ENCODE measurements at regions not wholly inside any gene's neighbourhood (a gene's known extent, or its start where the extent isn't known, plus 50 kb on each side); places are given as distances from the start of the nearest gene placed in this dataset.
A peak's percentile ranks its signal among the peaks of the same experiment; 100 is the strongest.

GRCh38 chr1:218558271-218558810 lies 213.2 kb downstream of the TGFB2 start:
- ChIA-PET POLR2A (no interaction called here), CTCF (interaction anchor here (0.6 kb wide), 1 partner anchor 12 kb away, joined by 3 read pairs; no protein-coding TSS in a partner anchor)
- peak overlapping the region; percentile 81 to 87 for H3K27ac ChIP-seq
- no peak for ATAC-seq
- WGBS (ENCODE audit: missing lambda C conversion rate), result 85% methylated on average over 3 of the region's 3 CpGs
- TF ChIP-seq JUN (IDR thresholded peaks at IDR 0.05) (no peak), MAZ (IDR thresholded peaks at IDR 0.05; ENCODE audit: borderline replicate concordance, low read depth, low read length) (no peak), KDM5A (IDR thresholded peaks at IDR 0.05) (no peak), PHF8 (IDR thresholded peaks at IDR 0.05; ENCODE audit: borderline replicate concordance, low read depth) (no peak), TFCP2L1 (CRISPR knock-in tag; IDR thresholded peaks at IDR 0.05) (no peak), FOXS1 (CRISPR knock-in tag; IDR thresholded peaks at IDR 0.05) (no peak), E2F6 (IDR thresholded peaks at IDR 0.05; ENCODE audit: borderline replicate concordance, low read depth) (no peak), FOSL2 (IDR thresholded peaks at IDR 0.05) (no peak), FOSL2 (CRISPR knock-in tag; IDR thresholded peaks at IDR 0.05) (no peak), HOXA7 (CRISPR knock-in tag; IDR thresholded peaks at IDR 0.05) (no peak), HES2 (IDR thresholded peaks at IDR 0.05) (no peak), EHF (CRISPR knock-in tag; IDR thresholded peaks at IDR 0.05) (no peak), KDM1A (IDR thresholded peaks at IDR 0.05; ENCODE audit: low read depth) (no peak), CEBPB (IDR thresholded peaks at IDR 0.05) (no peak), ZNF302 (CRISPR knock-in tag; IDR thresholded peaks at IDR 0.05) (no peak), FOSB (CRISPR knock-in tag; IDR thresholded peaks at IDR 0.05) (no peak)
- DNase-seq (ENCODE audit: low read depth in 1 of 2, low spot score in 1 of 2), result no peak
- H3K4me1 ChIP-seq, result peaks cover 32% of the 10 kb centered on the region
- FAIRE-seq, result peak; percentile 56
- H3K9me3 ChIP-seq, result peaks cover 5% of the 10 kb centered on the region; the same call in 1 of the 3 replicates
- peak overlapping the region; percentile 64 for H3K4me2 ChIP-seq
- no peak overlapping the region for H3K4me3 ChIP-seq

- CTCF ChIA-PET, result no interaction called here
- FAIRE-seq, result no peak
Measured at GRCh38 chr1:218565377-218565776, 220.2 kb downstream of the TGFB2 start.

More at GRCh38 chr1:218565377-218565776, 220.2 kb downstream of the TGFB2 start:
- POLR2A ChIA-PET, result no interaction called here
- ATAC-seq (no peak), DNase-seq (ENCODE audit: low read depth in 1 of 2, low spot score in 1 of 2) (no peak)
- no peaks in the 10 kb centered on the region for H3K9me3 ChIP-seq
- H3K4me2 ChIP-seq, result no peak overlapping the region
- H3K27ac ChIP-seq, result peak overlapping the region in 1 of 2 experiments; percentile 62; a peak in 3 of 6 replicates
- TF ChIP-seq RCOR1 (IDR thresholded peaks at IDR 0.05; ENCODE audit: low read depth, low read length), result no peak
- TF ChIP-seq CEBPB (IDR thresholded peaks at IDR 0.05), result no peak
- TF ChIP-seq JUN (IDR thresholded peaks at IDR 0.05), result no peak
- TF ChIP-seq CHD2 (IDR thresholded peaks at IDR 0.05; ENCODE audit: low read length, partially characterized antibody), result no peak
- no peak for TF ChIP-seq KDM1A (IDR thresholded peaks at IDR 0.05; ENCODE audit: low read depth)
- TF ChIP-seq CBX8 (IDR thresholded peaks at IDR 0.05), result no peak
- TF ChIP-seq FOSB (CRISPR knock-in tag; IDR thresholded peaks at IDR 0.05), result no peak
- TF ChIP-seq RARB (CRISPR knock-in tag; IDR thresholded peaks at IDR 0.05), result no peak
- TF ChIP-seq KDM5A (IDR thresholded peaks at IDR 0.05), result no peak
- TF ChIP-seq HOXB13 (CRISPR knock-in tag; IDR thresholded peaks at IDR 0.05; ENCODE audit: low read depth), result no peak
- no peak for TF ChIP-seq GATA3 (IDR thresholded peaks at IDR 0.05; ENCODE audit: borderline replicate concordance)
- TF ChIP-seq BCL3 (IDR thresholded peaks at IDR 0.05), result no peak
- TF ChIP-seq FOXS1 (CRISPR knock-in tag; IDR thresholded peaks at IDR 0.05), result no peak
- no peak for TF ChIP-seq ELK1 (IDR thresholded peaks at IDR 0.05; ENCODE audit: low read depth, low read length)
- no peak for TF ChIP-seq POLR2AphosphoS2 (conservative IDR thresholded peaks at IDR 0.05; ENCODE audit: low read length)
- no peak for TF ChIP-seq RNF2 (IDR thresholded peaks at IDR 0.05; ENCODE audit: borderline replicate concordance, low read depth)
- no peak for TF ChIP-seq BHLHE40 (IDR thresholded peaks at IDR 0.05; ENCODE audit: low read depth, low read length)
- TF ChIP-seq RAD21 (conservative IDR thresholded peaks at IDR 0.05 in 1 of 2, IDR thresholded peaks at IDR 0.05 in 1 of 2), result no peak
- no peak for TF ChIP-seq MAFK (IDR thresholded peaks at IDR 0.05; ENCODE audit: partially characterized antibody)
- no peak overlapping the region for H3K4me3 ChIP-seq
- H3K4me1 ChIP-seq, result peaks cover 3% of the 10 kb centered on the region; the same call in 1 of the 3 replicates
- 87% methylated on average over 1 of the region's 1 CpG for WGBS (ENCODE audit: missing lambda C conversion rate)
